Activated naive CD4-positive, alpha-beta T cell treated with anti-CD3 and anti-CD28 coated beads, Interleukin-2, amount 50 U/mL, for 72 hours (primary cell): ENCODE measurements at regions not wholly inside any gene's neighbourhood (a gene's known extent, or its start where the extent isn't known, plus 50 kb on each side); places are given as distances from the start of the nearest gene placed in this dataset.

Experiments
- ATAC-seq, 2 donors: fragments of 150-1000 bp; cut with Tn5 transposase; 2 replicates each; pipeline ENCODE4 v1.10.0; 2021; ENCODE audit warnings: mild to moderate bottlenecking in 2 of 2, moderate library complexity in 2 of 2
- DNase-seq, 2 donors: peaks; one replicate each; pipeline ENCODE4 v3.0.0; 2021 to 2022; ENCODE audit warnings: low spot score in 2 of 2
- H3K27ac Mint-ChIP-seq, 2 donors: one replicate each; pipeline ENCODE4 v1.8.0; 2022; ENCODE audit warnings: mild to moderate bottlenecking in 2 of 2, mixed read lengths in 2 of 2
- H3K36me3 Mint-ChIP-seq, 2 donors: one replicate each; pipeline ENCODE4 v1.8.0; 2022; ENCODE audit warnings: mixed read lengths in 2 of 2
- H3K9me3 Mint-ChIP-seq, 2 donors: one replicate each; pipeline ENCODE4 v1.8.0; 2022; ENCODE audit warnings: mixed read lengths in 2 of 2

DNA sequence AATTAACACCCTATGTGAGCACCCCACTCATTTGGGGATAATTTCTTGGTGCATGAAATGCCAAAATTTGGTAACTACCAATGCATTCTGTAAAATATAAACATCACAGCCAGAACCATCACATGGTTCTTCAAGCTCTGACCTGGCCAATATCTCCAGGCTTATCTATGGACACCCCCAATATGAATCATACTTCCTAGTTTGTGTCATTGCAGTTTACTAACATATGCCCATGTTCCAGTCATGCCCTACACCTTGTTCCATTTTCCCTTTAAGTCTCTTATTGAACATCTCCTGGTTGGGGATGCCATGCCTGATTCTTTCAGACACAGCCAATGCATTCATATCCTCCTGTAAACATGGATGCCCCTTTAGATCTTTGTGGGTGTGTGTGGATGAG is 572.8 kb upstream of the BTBD3 start:
- no peaks in the 10 kb centered on the region for H3K36me3 Mint-ChIP-seq
- no peak for ATAC-seq
- DNase-seq: no peak
- H3K9me3 Mint-ChIP-seq: peaks cover 17 to 26% of the 10 kb centered on the region in 2 donors
- no peak overlapping the region for H3K27ac Mint-ChIP-seq

DNA sequence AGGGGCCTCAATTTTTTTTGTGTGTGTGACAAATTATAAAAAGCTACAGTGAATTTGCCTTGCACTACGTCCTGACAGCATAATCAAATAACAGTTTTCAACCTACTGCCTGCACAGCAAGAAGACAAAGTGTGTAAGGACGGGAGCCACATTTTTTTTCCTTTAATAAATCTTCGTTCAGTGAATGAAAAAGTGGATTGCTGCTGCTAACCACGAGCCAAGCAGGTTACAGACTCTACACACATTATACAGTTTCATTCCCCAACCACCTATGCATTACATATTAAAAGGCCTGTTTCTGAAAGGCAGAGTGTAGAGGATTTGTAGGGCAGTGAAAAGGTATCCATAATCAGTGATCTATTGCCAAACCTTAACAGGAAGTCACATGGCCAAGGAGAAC is 570.0 kb upstream of the BTBD3 start:
- Mint-ChIP-seq H3K27ac (no peak overlapping the region), H3K9me3 (peaks cover 6 to 22% of the 10 kb centered on the region in 2 donors), H3K36me3 (no peaks in the 10 kb centered on the region)
- ATAC-seq (no peak), DNase-seq (no peak)

DNA sequence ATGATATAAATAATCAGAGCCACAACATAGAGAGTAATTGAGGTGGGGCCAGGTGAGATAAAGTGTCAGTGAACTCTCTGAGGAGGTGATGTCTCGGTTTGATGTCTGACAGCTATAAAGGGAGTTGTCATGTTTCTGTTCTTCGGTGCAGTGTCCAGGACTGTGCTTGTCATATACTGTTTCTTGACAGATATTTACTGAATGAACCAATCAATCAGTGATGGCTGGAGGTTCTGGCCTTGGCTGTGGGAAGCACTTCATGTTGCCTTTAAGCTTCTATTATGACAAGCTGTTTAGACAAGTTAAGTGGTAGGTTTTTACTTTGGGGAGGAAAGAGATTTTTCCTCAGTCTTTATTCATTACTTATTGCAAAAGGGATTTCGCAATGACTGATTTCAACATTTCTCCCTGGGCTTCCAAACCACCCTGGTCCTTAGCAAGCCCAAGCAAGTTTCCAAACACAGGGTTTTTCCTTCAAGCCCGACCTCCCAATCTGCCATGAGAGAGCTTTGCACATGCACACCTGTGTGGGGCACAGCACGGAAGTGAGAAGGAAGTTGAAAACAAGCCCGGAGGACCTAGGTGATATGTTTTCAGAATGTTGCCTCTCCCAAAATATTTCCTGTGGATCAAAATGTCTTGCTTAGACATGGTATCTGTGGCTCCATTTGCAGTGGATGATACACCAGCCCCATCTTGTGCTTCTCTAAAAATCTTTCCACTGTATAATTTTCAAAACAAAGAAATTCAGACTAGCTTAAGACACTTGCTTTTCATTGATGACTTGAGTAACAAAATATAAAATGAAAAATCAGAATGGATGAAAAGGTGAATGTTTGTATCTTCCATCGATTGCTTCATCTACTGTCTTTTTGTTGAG is 567.3 kb upstream of the BTBD3 start:
- ATAC-seq (no peak), DNase-seq (no peak)
- H3K27ac Mint-ChIP-seq: no peak overlapping the region
- peaks cover 6 to 21% of the 10 kb centered on the region in 2 donors for H3K9me3 Mint-ChIP-seq
- H3K36me3 Mint-ChIP-seq: no peaks in the 10 kb centered on the region

DNA sequence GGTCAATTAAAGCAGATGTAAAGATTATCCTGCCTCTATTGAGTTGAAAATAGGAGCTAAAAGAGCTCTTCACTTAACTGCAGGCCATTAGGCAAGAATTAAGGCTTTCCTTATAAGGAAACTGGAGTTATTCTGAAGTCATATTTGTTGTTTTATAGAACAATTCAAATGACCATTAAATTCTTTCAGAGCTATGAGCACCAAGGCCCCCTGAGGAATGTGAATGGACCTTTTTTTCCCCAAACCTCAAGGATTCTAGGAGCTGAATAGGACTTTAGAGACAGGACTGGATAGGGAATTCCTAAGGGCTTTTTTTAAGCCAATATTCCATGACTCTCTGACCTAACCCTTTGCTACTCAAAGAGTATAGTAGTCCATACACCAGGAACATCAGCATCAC is 565.7 kb upstream of the BTBD3 start:
- H3K9me3 Mint-ChIP-seq: peaks cover 6 to 17% of the 10 kb centered on the region in 2 donors
- ATAC-seq: no peak
- no peak for DNase-seq
- no peaks in the 10 kb centered on the region for H3K36me3 Mint-ChIP-seq
- no peak overlapping the region for H3K27ac Mint-ChIP-seq

DNA sequence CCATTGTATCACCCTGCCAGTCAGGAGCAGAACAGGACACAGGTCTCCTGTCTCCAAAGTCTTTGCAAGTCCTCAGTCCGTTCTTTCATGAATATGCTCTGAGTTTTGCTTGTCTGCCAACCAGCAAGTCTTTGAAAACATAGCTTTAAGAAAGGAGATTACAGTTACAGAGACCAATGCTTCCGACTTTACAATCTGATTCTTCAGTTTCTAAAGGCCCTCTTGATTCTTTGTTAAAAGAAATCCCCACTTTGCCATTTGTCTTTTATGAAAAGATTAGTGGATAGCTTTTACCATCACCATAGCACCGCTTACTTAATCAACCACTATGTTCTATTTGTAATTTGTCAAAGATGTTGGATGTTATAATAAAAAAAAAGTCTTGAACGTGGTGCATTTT is 562.8 kb upstream of the BTBD3 start:
- Mint-ChIP-seq H3K9me3 (peaks cover 8 to 13% of the 10 kb centered on the region in 2 donors), H3K27ac (no peak overlapping the region), H3K36me3 (no peaks in the 10 kb centered on the region)
- no peak for ATAC-seq
- DNase-seq: no peak

DNA sequence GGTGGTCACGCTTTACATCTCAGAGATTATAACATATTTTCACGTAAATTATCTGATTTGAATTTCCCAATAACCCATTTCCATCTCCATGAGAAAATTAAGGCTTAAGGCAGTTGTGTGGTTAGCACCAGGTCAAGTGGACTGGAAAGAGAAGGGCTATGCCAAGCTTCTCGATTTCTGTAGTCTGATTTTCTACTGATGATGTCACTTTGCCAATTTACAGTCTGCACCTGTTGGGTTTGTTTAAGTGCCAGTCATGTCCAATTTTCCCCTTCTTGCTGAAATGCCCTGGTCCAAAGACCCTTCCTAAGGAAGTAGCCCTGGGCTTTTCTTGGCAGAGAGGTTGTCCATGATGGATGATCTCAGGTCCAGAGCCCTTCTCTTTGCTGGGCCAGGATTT is 562.3 kb upstream of the BTBD3 start:
- H3K36me3 Mint-ChIP-seq: no peaks in the 10 kb centered on the region
- H3K27ac Mint-ChIP-seq: no peak overlapping the region
- DNase-seq (no peak), ATAC-seq (no peak)
- H3K9me3 Mint-ChIP-seq: peaks cover 8 to 13% of the 10 kb centered on the region in 2 donors

DNA sequence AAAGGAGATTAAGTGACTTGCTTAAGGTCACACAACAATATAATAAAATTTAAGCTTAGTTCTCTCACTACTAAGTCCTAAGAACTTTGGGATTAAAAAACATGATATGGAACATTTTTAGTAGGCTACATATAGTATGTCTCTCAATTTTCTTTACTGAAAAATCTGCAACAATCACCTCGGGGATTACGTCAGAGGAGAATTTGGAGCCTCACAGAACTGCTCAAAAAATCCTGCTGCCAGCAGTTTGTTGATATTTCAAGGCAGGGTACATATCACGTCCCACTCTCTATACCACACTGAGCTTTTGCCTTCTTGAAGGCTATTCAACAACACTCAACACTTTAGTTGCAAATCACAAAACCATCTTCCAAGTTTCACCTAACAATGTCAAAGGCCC is 561.6 kb upstream of the BTBD3 start:
- H3K27ac Mint-ChIP-seq: no peak overlapping the region
- DNase-seq (no peak), ATAC-seq (no peak)
- H3K9me3 Mint-ChIP-seq: peaks cover 8 to 12% of the 10 kb centered on the region in 2 donors
- H3K36me3 Mint-ChIP-seq: no peaks in the 10 kb centered on the region

DNA sequence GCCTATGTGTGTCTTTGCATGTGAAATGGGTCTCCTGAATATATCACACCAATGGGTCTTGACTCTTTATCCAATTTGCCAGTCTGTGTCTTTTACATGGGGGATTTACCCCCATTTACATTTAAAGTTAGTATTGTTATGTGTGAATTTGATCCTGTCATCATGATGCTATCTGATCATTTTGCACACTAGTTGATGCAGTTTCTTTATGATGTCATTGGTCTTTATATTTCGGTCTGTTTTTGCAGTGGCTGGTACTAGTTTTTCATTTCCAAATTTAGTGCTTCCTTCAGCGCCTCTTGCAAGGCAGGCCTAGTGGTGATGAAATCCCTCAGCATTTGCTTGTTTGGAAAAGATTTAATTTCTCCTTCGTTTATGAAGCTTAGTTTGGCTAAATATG is 555.2 kb upstream of the BTBD3 start:
- no peak for ATAC-seq
- no peak for DNase-seq
- Mint-ChIP-seq H3K36me3 (peaks cover 0 to 14% of the 10 kb centered on the region in 2 donors), H3K9me3 (peaks cover 20 to 28% of the 10 kb centered on the region in 2 donors), H3K27ac (no peak overlapping the region)

DNA sequence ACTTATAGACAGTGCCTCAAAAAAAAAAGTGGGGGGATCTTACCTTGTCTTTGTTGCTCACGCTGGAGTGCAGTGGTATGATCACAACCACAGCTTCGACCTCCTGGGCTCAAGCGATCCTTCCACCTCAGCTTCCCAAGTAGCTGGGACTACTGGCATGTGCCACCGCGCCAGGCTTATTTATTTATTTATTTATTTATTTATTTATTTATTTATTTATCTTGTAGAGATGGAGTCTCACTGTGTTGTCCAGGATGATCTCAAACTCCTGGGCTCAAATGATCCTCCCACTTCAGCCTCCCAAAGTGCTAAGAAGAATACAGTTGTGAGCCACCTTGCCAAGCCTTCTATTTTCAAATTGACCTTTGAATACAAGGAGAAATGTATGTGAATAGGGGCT is 553.0 kb upstream of the BTBD3 start:
- ATAC-seq (no peak), DNase-seq (no peak)
- H3K27ac Mint-ChIP-seq: no peak overlapping the region
- peaks cover 17 to 20% of the 10 kb centered on the region in 2 donors for H3K9me3 Mint-ChIP-seq
- peaks cover 0 to 14% of the 10 kb centered on the region in 2 donors for H3K36me3 Mint-ChIP-seq

DNA sequence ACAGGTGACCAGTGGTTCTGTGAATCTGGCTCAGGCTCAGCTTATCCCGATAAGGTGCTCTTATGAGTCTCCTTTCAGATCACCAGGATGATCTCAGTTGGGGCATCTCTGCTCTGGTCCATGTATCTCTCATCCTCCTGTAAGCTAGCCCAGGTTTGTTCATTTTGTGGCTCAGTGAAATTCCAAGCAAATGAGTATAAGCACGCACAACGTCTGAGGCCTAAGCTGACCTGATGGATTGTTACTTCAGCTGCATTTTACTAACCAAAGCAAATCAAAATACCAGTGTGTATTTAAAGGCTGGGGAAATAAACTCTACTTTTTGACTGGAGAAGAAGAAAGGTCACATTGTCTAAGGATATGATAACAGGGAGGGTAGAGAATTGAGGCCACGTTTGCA is 551.0 kb upstream of the BTBD3 start:
- Mint-ChIP-seq H3K9me3 (peaks cover 14 to 15% of the 10 kb centered on the region in 2 donors), H3K36me3 (peaks cover 0 to 10% of the 10 kb centered on the region in 2 donors), H3K27ac (no peak overlapping the region)
- DNase-seq (no peak), ATAC-seq (no peak)

DNA sequence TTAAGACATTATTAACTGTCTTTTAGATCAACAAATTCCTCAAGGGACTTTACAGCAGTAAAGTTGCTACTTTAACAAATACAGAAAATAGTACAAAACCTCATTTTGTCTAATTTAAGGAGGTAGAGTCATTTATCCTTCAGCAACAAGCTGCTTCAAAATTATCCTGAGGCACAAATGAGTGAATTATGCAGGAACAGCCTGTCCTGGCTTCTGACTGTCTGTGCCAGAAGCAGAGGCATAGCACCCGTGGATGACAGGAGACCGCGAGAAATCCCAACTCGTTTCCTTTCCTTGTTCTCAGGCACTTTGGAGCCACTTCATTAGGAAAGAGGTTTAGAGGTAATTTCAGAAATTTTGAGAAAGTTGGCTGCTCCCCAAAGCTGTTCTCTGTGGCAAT is 549.2 kb upstream of the BTBD3 start:
- Mint-ChIP-seq H3K36me3 (peaks cover 0 to 7% of the 10 kb centered on the region in 2 donors), H3K9me3 (peaks cover 6 to 7% of the 10 kb centered on the region in 2 donors), H3K27ac (no peak overlapping the region)
- ATAC-seq (no peak), DNase-seq (no peak)

DNA sequence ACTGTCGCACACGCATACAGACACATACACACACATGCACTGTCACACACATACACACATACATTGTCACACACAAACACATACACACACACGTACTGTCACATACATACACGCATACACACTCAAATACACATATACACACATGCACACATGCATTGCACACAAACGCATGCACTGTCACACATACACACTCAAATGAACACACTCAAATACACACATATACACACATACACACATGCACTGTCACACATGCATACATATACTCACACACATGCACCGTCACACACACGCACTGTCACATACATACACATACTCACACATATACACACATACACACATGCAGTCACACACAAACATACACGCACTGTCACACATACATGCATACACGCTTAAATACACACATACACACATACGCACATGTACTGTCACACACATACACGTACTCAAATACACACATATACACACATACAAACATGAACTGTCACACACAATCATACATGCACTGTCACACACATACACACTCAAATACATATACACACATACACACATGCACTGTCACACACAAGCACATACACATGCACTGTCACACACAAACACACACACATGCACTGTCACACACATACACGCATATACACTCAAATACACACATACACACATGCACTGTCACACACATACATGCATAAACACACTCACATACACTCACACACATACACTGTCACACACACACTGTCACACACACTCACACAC is 548.6 kb upstream of the BTBD3 start:
- no peak overlapping the region for H3K27ac Mint-ChIP-seq
- no peak for ATAC-seq

DNA sequence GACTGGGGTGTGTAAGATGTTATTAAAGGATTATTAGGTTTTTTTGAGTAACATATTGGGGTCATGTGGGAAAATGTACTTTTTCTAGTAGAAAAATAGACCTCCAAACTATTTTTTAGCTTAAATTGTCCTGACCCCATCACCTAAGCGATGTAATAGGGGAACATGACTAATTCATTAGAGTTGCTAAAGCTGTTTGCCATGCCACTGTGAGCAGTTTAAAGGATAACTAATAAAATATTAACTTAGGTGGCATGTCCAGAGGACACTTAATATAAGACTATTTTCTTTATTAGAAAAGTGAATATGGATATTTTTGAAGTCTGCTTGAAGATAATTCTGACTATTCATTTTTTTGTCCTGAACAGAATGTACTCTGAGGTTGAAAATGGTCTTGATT is 545.9 kb upstream of the BTBD3 start:
- Mint-ChIP-seq H3K27ac (no peak overlapping the region), H3K36me3 (no peaks in the 10 kb centered on the region), H3K9me3 (peaks cover 0 to 7% of the 10 kb centered on the region in 2 donors)
- ATAC-seq: no peak
- DNase-seq: no peak

More for the DNA sequence above, 548.6 kb upstream of the BTBD3 start:
- no peak for DNase-seq
- H3K9me3 Mint-ChIP-seq: peaks cover 0 to 7% of the 10 kb centered on the region in 2 donors
- H3K36me3 Mint-ChIP-seq: peaks cover 0 to under 1% of the 10 kb centered on the region in 2 donors

DNA sequence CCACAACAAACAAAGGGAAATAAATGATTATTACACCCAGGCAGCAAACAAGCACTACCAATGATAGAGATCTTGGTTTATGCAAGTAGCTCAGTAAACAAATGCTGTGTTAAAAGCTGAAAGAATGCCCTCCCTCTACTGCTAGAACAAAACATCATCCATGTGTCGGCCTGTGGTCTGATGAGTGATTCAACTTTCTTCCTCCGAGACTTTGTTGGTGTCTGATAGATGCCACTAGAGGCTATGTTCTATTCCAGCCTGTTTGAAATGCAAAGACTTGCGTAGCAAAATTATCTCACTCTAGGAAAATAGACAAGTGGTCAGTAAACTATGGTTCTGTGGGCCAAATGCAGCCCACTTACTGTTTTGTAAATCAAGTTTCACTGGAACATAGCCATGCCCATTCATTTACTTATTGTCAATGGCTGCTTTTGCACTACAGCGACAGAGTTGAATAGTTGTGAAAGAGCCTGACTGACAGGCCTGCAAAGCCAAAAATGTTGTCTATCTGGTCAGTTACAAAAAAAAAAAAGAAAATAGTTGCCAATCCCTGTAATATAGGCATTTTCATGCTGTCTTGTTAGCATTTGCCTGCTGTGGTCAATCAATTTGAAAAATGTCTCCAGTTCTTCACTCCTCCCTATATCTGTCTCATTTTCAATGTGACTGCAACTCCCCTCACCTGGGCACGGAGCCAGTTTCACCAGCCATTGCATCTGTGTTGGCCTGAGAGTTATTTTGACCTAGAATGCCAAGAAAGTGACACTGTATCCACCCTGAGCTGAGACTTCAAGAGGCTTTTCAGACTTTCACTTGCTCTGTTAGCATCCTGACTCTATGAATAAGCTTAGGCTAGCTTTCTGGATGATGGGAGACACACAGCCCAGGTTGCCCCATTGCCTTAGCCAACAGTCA is 544.6 kb upstream of the BTBD3 start:
- ATAC-seq (no peak), DNase-seq (no peak)
- H3K27ac Mint-ChIP-seq: no peak overlapping the region
- H3K36me3 Mint-ChIP-seq: peaks cover 0 to 9% of the 10 kb centered on the region in 2 donors
- peaks cover 4 to 12% of the 10 kb centered on the region in 2 donors for H3K9me3 Mint-ChIP-seq

DNA sequence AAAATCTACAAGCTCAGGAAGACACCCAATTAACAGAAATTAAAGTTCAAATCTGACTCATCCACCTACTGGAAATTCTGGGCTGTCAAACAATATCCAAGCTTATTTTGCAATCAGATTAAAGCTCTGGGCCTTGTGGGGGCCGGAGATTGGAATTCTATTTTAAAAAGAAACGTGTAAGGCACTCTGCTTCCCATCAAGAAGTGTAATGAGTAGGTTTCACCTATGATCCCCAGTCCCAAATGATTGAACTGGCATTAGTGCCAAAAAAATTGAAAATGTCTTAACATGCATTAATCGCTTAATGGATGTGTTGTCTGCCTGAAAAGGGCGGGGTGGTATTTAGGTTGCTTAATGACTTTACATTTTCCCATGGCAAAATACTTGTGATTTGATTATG is 542.4 kb upstream of the BTBD3 start:
- Mint-ChIP-seq H3K9me3 (peaks cover 8 to 12% of the 10 kb centered on the region in 2 donors), H3K27ac (no peak overlapping the region), H3K36me3 (peaks cover 0 to 9% of the 10 kb centered on the region in 2 donors)
- DNase-seq (no peak), ATAC-seq (no peak)

DNA sequence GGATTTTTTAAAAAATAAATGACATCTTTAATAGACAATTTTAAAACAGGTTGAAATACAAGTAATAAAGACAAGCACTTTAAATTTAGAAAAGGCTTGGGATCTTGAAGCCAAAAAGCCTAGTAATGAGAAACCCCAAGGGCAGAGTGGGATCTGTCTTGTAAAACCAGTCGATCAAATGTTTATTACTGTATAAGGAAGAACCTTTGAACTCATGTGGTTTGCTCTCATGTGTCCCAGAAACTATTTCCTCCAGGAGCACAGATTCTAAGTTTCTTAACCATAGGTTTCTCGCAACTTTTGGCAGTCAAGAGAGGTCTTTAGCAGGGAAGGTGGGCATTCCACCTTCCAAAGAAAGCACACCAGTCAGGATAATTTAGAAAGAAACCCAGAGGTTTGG is 541.7 kb upstream of the BTBD3 start:
- Mint-ChIP-seq H3K9me3 (peaks cover 14 to 16% of the 10 kb centered on the region in 2 donors), H3K36me3 (peaks cover 0 to 9% of the 10 kb centered on the region in 2 donors), H3K27ac (no peak overlapping the region)
- no peak for DNase-seq
- no peak for ATAC-seq
